GM21360 (cell line): ENCODE measurements at regions not wholly inside any gene's neighbourhood (a gene's known extent, or its start where the extent isn't known, plus 50 kb on each side); places are given as distances from the start of the nearest gene placed in this dataset.
"Not testable (repeated sequence)": the region's sequence is repeated elsewhere in the genome, so short reads cannot be mapped to it uniquely, and the experiment has no call there.

ENCODE experiments used
- ATAC-seq: cut with Tn5 transposase; IDR thresholded peaks from one replicate; pipeline ENCODE4 v1.9.1; 2021; ENCODE audit warnings: mild to moderate bottlenecking, moderate library complexity; ENCODE audit not compliant: unreplicated experiment

- no peak for ATAC-seq
Measured at GRCh38 chr5:135160036-135160675, 126.1 kb upstream of the PITX1 start.

GRCh38 chr5:135159626-135160025, 125.6 kb upstream of the PITX1 start:
- ATAC-seq = no peak

- no peak for ATAC-seq
Measured at GRCh38 chr5:135158982-135159381, 125.0 kb upstream of the PITX1 start.

GRCh38 chr5:135158314-135158697, 124.3 kb upstream of the PITX1 start:
- no peak for ATAC-seq

- ATAC-seq = no peak
Measured at GRCh38 chr5:135157421-135158313, 123.6 kb upstream of the PITX1 start.

GRCh38 chr5:135156715-135157404, 122.8 kb upstream of the PITX1 start:
- no peak for ATAC-seq

GRCh38 chr5:135156337-135156714, 122.3 kb upstream of the PITX1 start:
- ATAC-seq = no peak

- ATAC-seq = no peak
Measured at GRCh38 chr5:135155616-135156214, 121.7 kb upstream of the PITX1 start.

GRCh38 chr5:135154961-135155360, 120.9 kb upstream of the PITX1 start:
- ATAC-seq = no peak

- ATAC-seq = no peak
Measured at GRCh38 chr5:135154197-135154596, 120.2 kb upstream of the PITX1 start.

- ATAC-seq = no peak
Measured at GRCh38 chr5:135153661-135154060, 119.6 kb upstream of the PITX1 start.

GRCh38 chr5:135153259-135153658, 119.2 kb upstream of the PITX1 start:
- no peak for ATAC-seq

GRCh38 chr5:135151660-135152059, 117.6 kb upstream of the PITX1 start:
- not testable (repeated sequence) for ATAC-seq

- no peak for ATAC-seq
Measured at GRCh38 chr5:135151256-135151655, 117.2 kb upstream of the PITX1 start.

GRCh38 chr5:135150767-135151166, 116.7 kb upstream of the PITX1 start:
- ATAC-seq = no peak

- ATAC-seq = no peak
Measured at GRCh38 chr5:135149956-135150723, 116.1 kb upstream of the PITX1 start.

- no peak for ATAC-seq
Measured at GRCh38 chr5:135149229-135149955, 115.4 kb upstream of the PITX1 start.

- ATAC-seq = no peak
Measured at GRCh38 chr5:135147294-135148090, 113.5 kb upstream of the PITX1 start.

GRCh38 chr5:135145985-135146384, 112.0 kb upstream of the PITX1 start:
- no peak for ATAC-seq
